HG03354 (cell line): ENCODE measurements at regions not wholly inside any gene's neighbourhood (a gene's known extent, or its start where the extent isn't known, plus 50 kb on each side); places are given as distances from the start of the nearest gene placed in this dataset.
"Not testable (repeated sequence)": the region's sequence is repeated elsewhere in the genome, so short reads cannot be mapped to it uniquely, and the experiment has no call there.

Experiments
- ATAC-seq: cut with Tn5 transposase; IDR thresholded peaks from one replicate; pipeline ENCODE4 v1.9.1; 2021; ENCODE audit warnings: mild to moderate bottlenecking; ENCODE audit not compliant: unreplicated experiment, poor library complexity, severe bottlenecking

DNA sequence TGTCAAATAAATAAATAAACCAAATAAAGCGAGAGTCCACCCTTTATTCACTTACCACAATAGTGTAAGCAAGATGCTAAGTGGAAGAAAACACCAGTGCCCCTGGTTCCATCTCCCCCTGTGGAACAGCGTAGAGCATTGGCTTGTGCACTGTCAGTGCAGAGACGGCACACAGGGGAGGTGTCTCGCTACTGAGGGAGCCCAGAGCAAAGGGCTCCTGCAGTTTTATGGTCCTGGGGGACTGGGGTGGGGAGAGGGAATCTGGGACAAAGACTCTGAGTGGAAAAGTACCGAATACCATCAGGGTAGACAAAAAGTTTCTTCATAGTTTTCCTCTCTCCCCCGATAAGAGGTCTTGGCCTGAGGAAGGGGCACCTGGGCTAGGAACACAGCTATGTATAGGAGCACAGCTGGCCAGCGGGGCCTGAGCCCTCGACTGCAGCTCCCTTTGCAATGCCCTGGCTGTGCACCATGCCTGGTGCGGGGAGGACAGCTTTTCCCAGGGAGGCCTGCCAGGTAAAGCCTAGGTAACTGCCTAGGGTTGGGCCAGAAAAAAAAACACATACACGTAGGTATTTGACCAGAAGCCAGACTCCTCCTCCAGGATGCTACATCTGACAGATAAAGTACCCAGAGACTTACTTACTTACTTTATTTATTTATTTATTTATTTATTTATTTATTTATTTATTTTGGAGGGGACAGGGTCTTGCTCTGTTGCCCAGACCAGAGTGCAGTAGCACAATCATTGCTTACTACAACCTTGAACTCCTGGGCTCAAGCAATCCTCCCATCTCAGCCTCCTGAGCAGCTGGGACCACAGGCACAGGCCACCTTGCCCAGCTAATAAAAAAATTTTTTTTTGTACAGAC is 88.8 kb upstream of the KIF5B start:
- ATAC-seq: no peak

- no peak for ATAC-seq
Observed at GRCh38 chr10:32143302-32143847, 87.2 kb upstream of the KIF5B start.

DNA sequence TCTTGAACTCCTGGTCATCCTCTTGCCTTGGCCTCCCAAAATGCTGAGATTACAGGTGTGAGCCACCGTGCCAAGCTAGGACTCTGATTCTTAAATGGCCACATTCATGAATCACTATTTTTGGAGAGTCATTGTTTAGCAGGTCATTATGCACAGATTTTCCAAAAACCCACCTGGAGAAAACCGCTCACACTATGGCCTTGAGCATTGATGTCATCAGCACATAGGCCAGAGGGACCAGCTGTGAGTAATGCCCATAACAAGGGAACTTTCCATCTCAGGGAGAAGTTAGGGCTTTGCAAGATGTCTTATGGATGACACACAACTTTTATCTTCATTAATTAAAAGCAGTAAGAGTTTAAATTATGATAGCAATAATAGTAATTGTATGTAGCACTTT is 86.4 kb upstream of the KIF5B start:
- ATAC-seq: no peak

- ATAC-seq: no peak
Observed at GRCh38 chr10:32141018-32141807, 85.0 kb upstream of the KIF5B start.

GRCh38 chr10:32140403-32140802 is 84.2 kb upstream of the KIF5B start:
- ATAC-seq: no peak

- no peak for ATAC-seq
Observed at GRCh38 chr10:32139223-32140073, 83.2 kb upstream of the KIF5B start.

DNA sequence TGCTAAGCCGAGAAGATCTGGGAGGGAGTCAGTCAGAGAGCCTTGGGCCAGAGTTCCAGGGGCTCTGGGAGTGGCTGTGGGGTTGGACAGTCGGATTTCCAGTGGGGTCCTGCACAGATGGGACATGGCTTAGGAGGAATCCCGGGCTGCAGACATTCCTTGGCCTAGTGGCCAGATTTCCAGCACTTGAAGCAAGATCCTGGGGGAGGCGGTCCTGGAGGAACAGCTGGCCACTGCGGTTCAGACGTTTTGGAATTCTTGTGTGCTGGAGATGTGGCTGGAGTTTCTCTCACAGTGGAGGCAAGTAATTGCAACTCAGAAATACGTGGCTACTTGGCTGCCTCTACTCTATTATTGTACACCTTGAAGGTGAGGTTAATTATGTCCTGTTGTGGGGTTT is 80.7 kb upstream of the KIF5B start:
- ATAC-seq: not testable (repeated sequence)

DNA sequence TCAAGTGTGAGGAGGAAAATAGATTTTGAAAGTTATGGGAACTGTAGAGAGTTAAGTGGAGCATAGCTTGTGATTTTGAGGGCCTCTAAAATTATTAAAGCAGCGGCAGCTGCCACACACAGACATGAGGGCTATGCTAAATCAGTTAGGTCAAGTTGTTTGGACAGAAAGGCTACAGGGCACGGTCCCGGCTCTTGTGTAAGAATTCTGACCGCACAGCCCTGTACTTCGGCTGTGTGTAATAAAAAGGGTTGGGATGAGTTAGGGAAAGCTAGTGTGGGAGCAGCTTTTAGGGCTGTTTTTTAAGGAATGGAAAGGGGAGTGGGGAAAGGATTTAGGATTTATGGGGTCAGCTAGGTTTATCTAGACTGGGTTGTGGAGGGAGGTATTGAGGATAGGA is 79.6 kb upstream of the KIF5B start:
- not testable (repeated sequence) for ATAC-seq

- no peak for ATAC-seq
Observed at GRCh38 chr10:32132357-32132946, 76.2 kb upstream of the KIF5B start.

- ATAC-seq: no peak
Observed at GRCh38 chr10:32131388-32131787, 75.2 kb upstream of the KIF5B start.

GRCh38 chr10:32130788-32131187 is 74.6 kb upstream of the KIF5B start:
- ATAC-seq: no peak

DNA sequence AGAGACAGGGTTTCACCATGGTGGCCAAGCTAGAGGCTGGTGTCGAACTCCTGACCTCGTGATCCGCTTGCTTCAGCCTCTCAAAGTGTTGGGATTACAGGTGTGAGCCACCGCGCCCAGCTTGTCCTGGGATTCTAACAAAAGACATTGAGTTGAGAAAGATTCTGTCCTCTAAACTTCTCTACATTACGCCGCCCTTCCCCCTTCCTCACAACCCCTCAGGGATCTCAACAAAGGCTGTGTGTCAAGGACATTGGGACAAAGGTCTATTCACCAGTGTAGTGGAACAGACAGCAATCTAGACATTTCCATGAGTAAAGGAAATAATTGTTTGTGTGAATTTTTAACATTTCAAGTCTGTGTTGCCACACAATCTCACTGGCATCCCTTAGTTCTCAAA is 68.8 kb upstream of the KIF5B start:
- ATAC-seq: no peak

DNA sequence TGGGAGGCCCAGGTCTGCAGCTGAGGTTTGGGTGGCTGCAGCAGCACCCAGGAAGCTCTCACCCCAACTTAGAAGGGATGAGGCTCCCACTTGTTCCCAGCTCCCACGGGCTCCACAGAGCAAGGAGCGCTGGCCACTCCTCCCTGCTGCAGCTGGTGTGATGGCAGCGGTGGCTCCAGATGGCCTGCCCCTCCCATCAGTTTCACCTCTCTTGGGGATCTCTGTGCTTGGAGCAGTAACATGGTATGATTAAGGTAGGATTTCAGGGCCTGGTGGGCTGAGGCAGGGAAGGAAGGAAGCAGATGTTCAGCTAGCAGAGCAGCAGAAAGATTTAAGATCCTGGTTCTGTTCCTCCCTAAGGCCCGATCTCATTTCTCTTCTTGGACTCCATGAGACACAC is 66.8 kb upstream of the KIF5B start:
- no peak for ATAC-seq

GRCh38 chr10:32121648-32122047 is 65.4 kb upstream of the KIF5B start:
- ATAC-seq: no peak

DNA sequence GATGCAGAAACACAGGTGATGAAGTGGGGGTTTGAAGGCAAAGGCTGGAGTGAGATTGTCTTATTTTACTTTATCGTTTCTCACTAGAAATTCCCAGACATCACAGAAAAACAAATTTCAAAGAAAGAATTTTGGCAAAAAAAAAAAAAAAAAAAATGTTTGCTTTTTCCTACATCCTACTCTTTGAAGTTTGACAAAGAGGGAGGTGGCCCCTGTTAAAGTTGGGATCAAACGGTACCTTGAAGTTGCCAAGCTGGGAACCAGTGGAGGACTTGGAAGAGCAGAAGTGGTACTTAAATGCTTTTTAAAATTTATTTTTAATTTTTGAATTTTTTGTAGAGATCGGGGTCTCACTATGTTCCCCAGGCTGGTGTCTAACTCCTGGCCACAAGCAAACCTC is 63.9 kb upstream of the KIF5B start:
- no peak for ATAC-seq

DNA sequence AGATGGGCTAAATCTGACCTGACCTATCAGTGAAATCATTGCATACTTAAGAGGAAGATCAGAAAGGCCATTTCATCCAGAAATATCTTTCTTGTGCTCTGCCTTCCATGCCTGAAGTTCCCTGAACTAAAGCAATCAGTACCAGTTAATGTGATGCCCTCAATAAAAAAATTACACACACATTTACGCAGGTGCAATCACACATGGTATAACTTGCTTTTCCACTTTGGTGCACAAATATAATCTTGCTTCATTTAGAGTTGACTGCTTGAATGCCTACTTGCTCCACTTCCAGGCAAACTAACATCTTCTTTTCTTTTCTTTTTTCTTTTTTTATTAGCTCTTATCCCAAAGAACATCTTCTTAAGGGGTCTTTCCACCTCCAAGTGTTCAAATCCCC is 58.3 kb upstream of the KIF5B start:
- ATAC-seq: no peak

DNA sequence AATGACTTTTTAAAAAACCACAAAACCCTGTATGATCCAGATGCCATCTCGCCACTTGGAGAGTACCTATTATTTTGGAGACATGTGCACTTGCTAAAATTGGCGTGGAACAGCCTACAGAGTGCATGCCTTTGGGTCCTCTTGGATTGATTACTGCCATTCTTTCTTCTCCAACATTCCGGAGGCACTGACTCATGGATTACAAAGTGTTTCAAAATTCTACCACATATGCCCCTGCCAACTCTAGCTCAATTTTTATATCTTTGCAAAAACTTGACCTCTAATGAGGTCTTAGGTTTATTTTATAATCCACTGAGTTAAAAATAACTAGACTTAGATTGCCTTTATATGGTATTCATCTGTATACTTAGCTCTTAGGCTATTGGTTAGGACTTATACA is 55.8 kb upstream of the KIF5B start:
- ATAC-seq: no peak

GRCh38 chr10:32111585-32111984 is 55.4 kb upstream of the KIF5B start:
- no peak for ATAC-seq

DNA sequence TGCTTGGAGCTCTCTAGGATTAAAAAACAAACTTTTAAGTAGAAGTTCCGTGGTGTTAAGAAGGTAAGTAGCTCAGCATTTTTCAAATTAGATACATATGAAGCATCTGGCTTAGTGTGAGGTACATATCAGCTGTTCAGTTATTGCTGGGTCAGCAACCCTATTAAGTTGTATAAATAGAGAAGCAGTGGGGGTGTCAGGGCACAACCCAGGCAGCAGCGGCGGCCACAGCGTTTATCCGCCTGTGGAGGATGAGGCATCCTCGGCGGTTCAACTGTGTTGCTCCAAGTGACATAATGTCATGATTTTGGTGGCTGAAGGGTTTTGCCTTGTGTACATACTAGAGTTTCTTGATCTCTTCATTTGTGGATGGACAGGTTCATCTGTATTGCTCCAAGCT is 54.6 kb upstream of the KIF5B start:
- ATAC-seq: no peak

DNA sequence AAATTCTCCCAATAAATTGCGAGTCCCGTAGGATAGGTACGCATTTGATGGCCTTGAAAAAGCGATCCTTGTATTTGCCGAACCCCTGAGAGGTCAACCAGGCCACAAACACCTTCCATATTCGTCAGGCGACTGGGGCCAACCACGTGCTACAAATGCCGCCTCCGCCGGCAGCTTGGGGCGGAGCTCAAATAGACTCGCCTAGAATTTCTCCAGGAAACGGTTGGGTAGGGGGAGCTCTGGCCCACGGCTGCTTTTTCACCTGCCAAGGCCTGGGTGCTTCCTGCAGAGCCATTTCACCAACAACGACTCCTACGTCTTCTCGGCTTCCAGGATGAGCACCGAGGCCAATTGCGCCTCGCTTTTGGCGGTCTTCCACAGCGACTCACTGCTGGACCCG is 53.4 kb upstream of the KIF5B start:
- ATAC-seq: no peak
